ENCODE measurements at regions not wholly inside any gene's neighbourhood (a gene's known extent, or its start where the extent isn't known, plus 50 kb on each side); places are given as distances from the start of the nearest gene placed in this dataset.

DNA sequence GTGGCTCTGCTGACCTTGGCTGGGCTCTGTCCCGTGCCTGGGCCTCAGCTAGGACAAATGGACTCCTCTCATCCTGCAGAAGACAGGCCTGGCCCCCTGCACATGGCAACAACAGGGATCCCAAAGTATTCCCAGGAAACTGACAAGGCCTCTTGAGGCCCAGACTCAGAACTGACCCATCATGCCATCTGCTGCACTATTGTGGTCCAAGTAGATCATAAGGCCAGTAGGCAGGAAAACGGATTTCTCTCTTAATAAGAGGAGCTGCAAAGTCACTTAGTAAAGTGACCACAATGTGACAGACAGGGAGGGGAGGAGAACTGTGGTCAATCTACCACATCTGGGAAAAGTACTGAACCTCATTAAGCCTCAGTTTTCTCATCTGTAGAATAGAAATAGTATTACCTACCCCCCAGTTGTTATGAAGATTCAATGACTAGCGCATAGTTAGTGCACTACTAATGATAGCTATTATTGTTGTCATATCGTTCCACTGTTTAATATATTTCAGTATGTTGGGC is 62.1 kb upstream of the TNRC6A start:
- H3K4me3 ChIP-seq (ENCODE audit: low read depth, low read length) = no peak overlapping the region
- H3K27me3 ChIP-seq (replicated peaks) = no peaks in the 10 kb centered on the region
- H3K27ac ChIP-seq = no peak overlapping the region
- TF ChIP-seq, protein P1, sequence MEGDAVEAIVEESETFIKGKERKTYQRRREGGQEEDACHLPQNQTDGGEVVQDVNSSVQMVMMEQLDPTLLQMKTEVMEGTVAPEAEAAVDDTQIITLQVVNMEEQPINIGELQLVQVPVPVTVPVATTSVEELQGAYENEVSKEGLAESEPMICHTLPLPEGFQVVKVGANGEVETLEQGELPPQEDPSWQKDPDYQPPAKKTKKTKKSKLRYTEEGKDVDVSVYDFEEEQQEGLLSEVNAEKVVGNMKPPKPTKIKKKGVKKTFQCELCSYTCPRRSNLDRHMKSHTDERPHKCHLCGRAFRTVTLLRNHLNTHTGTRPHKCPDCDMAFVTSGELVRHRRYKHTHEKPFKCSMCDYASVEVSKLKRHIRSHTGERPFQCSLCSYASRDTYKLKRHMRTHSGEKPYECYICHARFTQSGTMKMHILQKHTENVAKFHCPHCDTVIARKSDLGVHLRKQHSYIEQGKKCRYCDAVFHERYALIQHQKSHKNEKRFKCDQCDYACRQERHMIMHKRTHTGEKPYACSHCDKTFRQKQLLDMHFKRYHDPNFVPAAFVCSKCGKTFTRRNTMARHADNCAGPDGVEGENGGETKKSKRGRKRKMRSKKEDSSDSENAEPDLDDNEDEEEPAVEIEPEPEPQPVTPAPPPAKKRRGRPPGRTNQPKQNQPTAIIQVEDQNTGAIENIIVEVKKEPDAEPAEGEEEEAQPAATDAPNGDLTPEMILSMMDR (IDR thresholded peaks at IDR 0.05; ENCODE audit: low read depth, low read length, missing control alignments) = no peak
- DNase-seq = no peak
- H3K36me3 ChIP-seq (replicated peaks) = no peaks in the 10 kb centered on the region
- in situ Hi-C loops (cut with HindIII; ENCODE audit: low pct_ligation_motif_present, low sequenced_read_pairs) = no loop called here

DNA sequence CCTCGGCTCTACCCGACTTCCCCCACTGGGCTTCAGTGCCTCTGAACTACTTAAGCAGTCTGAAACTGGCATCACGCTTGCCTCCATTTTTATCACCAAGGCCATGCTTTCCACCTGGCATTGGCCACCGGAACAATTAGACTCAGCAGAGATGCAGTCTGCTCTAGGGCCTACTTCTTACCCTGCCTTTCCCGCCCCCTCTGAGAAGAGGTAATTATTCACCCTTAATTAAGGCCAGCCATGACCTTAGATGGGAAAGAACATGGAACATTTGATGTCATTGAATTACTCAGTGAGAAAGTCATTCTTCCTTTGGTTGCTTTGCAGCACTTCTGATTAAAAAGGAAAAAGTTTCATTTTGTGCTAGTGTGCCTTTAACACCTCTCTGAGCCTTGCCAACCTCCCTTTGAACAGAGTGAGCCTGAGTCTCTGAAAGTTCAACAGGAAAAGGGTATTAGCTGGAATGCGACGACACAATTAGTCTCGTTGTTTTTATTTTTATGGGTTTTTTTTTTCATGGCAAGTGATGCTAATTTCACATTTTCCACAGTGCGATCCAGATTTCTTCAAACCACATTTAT is 60.9 kb upstream of the TNRC6A start:
- TF ChIP-seq, protein P1 (IDR thresholded peaks at IDR 0.05; ENCODE audit: low read depth, low read length, missing control alignments) = no peak
- no peaks in the 10 kb centered on the region for H3K36me3 ChIP-seq (replicated peaks)
- H3K27ac ChIP-seq = peak overlapping the region; percentile 85
- no peaks in the 10 kb centered on the region for H3K27me3 ChIP-seq (replicated peaks)
- no peak for DNase-seq
- H3K4me3 ChIP-seq (ENCODE audit: low read depth, low read length) = no peak overlapping the region
- in situ Hi-C loops (cut with HindIII; ENCODE audit: low pct_ligation_motif_present, low sequenced_read_pairs) = no loop called here

DNA sequence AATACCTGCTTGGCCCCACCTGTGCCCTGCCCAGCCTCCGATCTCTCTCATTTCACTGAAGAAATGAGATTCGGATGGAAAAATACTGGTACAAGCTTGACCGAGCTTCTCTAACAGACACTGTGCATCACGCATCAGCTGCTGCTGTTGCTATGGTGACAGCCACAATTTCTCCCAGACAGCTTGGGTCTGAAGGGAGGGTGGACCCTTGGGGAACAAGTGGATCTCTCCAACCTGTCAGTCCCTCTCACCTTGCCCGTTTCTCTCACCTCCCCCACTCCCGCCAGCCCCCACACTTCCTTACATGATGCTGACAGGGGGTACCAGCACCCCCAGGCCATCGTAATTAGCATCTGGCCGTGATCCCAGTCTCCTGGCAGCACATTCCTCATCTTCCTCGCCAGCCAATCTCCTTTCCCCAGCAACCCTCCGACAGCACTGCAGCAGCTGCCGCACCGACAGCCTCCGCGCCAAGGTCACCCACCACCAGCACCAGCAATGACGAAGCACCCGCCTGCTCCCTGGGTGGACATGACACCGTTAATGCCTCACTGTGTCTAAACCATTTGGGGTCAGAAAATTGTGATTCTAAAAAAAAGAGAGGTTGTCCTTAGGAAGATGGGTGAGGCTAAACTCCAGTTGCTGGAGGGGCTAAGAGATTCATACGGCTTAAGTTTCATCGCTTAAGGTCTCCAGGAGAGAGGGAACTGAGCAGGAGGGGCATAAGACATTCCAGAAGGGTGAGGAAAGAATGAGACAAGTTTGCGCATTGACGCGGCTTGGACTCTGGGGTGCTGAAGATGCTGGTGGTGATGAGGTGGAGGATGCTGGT is 58.6 kb upstream of the TNRC6A start:
- peak; percentile 93 for DNase-seq
- peak overlapping the region; percentile 85 for H3K27ac ChIP-seq

DNA sequence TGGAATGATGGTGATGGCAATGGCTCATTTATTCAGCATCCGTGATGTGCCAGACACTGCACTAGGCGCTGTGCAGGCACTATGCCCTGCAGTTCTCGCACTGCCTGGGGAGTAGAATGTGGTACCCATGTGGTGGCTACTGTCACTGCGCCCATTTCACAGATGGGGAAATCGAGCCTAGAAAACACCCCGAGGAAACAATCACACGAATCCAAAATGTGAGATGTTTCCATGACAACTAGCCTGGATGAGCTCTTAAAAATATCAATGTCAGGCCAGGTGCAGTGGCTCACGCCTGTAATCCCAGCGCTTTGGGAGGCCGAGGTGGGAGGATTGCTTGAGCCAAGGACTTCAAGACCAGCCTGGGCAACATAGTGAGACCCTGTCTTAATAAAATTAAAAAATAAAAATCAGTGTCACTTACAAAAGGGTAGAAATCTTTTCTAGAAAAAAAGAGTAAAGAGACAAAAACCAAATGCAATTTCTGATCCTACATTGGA is 57.9 kb upstream of the TNRC6A start:
- DNase-seq = no peak
- in situ Hi-C loops (cut with HindIII; ENCODE audit: low pct_ligation_motif_present, low sequenced_read_pairs) = no loop called here
- TF ChIP-seq, protein P1 (IDR thresholded peaks at IDR 0.05; ENCODE audit: low read depth, low read length, missing control alignments) = peak; percentile 21

More for the DNA sequence above, 58.6 kb upstream of the TNRC6A start:
- in situ Hi-C loops (cut with HindIII; ENCODE audit: low pct_ligation_motif_present, low sequenced_read_pairs) = no loop called here
- TF ChIP-seq, protein P1 (IDR thresholded peaks at IDR 0.05; ENCODE audit: low read depth, low read length, missing control alignments) = no peak
- peak overlapping the region; percentile 12 for H3K4me3 ChIP-seq (ENCODE audit: low read depth, low read length)
- H3K27me3 ChIP-seq (replicated peaks) = no peaks in the 10 kb centered on the region
- H3K36me3 ChIP-seq (replicated peaks) = no peaks in the 10 kb centered on the region

DNA sequence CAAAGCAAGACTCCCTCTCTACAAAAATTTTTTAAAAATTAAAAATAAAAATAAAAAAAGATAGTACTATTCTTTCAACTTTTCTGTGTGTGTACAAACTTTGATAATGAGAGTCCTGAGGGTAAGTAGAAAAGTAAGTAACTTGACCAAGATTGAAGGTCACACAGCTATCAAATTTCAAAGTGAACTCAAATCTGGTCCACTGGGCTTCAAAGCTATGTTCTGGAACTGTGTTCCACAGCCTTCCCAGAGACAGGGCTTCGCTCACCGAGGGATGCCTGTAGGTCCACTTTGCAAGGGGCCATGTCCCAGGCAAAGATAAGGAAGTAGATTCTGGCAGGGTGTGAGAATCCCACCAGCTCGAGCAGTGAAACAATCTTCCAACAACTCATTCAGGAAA is 56.3 kb upstream of the TNRC6A start:
- Histone ChIP-seq H3K27me3 (replicated peaks) (no peaks in the 10 kb centered on the region), H3K36me3 (replicated peaks) (no peaks in the 10 kb centered on the region), H3K4me3 (ENCODE audit: low read depth, low read length) (no peak overlapping the region), H3K27ac (no peak overlapping the region)
- in situ Hi-C loops (cut with HindIII; ENCODE audit: low pct_ligation_motif_present, low sequenced_read_pairs) = no loop called here
- DNase-seq = no peak
- TF ChIP-seq, protein P1 (IDR thresholded peaks at IDR 0.05; ENCODE audit: low read depth, low read length, missing control alignments) = no peak

More for the DNA sequence above, 57.9 kb upstream of the TNRC6A start:
- peak overlapping the region; percentile 85 for H3K27ac ChIP-seq
- no peaks in the 10 kb centered on the region for H3K36me3 ChIP-seq (replicated peaks)
- H3K4me3 ChIP-seq (ENCODE audit: low read depth, low read length) = no peak overlapping the region
- no peaks in the 10 kb centered on the region for H3K27me3 ChIP-seq (replicated peaks)

Data from brain microvascular endothelial cell (primary cell).